ENCODE measurements at regions not wholly inside any gene's neighbourhood (a gene's known extent, or its start where the extent isn't known, plus 50 kb on each side); places are given as distances from the start of the nearest gene placed in this dataset.
A peak's percentile ranks its signal among the peaks of the same experiment; 100 is the strongest.

DNA sequence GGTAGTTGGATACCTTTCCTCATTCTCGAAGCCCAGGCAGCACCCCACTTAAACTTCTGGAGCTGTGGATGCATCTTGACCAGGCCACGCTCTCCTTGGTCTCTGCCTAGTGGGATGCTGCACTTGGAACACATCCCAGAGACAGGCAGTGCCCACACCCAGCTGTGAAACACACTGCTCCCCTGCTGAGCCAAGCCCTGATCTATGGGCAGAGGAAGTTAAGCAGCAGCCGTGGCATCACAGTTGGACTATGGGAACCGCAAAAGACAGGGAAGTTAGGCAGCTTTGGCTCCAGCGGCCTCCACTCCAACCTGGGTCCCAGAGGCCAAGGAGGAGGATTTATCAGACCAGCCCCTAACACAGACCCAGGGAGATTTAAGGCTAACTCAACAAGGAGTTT lies 284.8 kb upstream of the CCL2 start:
- Mint-ChIP-seq H3K27ac (ENCODE audit: unreplicated experiment) (no peak overlapping the region), H3K27me3 (ENCODE audit: unreplicated experiment) (peaks cover 5% of the 10 kb centered on the region), H3K4me3 (ENCODE audit: unreplicated experiment) (no peak overlapping the region), H3K36me3 (ENCODE audit: unreplicated experiment) (peaks cover 2% of the 10 kb centered on the region), H3K9me3 (ENCODE audit: unreplicated experiment) (peaks cover 12% of the 10 kb centered on the region), H3K4me1 (ENCODE audit: low read depth, unreplicated experiment) (peaks cover 26% of the 10 kb centered on the region)
- no peak for DNase-seq
- TF ChIP-seq CTCF (IDR thresholded peaks at IDR 0.05; ENCODE audit: partially characterized antibody, unreplicated experiment), result no peak

GRCh38 chr17:33972763-33973162 lies 282.3 kb upstream of the CCL2 start:
- no peak for TF ChIP-seq CTCF (IDR thresholded peaks at IDR 0.05; ENCODE audit: partially characterized antibody, unreplicated experiment)
- Mint-ChIP-seq H3K27ac (ENCODE audit: unreplicated experiment) (no peak overlapping the region), H3K27me3 (ENCODE audit: unreplicated experiment) (peaks cover 5% of the 10 kb centered on the region), H3K9me3 (ENCODE audit: unreplicated experiment) (peaks cover 16% of the 10 kb centered on the region), H3K4me1 (ENCODE audit: low read depth, unreplicated experiment) (peaks cover 29% of the 10 kb centered on the region), H3K4me3 (ENCODE audit: unreplicated experiment) (no peak overlapping the region), H3K36me3 (ENCODE audit: unreplicated experiment) (peaks cover 8% of the 10 kb centered on the region)
- DNase-seq, result no peak

GRCh38 chr17:33973491-33973890 lies 281.6 kb upstream of the CCL2 start:
- no peak overlapping the region for H3K4me3 Mint-ChIP-seq (ENCODE audit: unreplicated experiment)
- H3K9me3 Mint-ChIP-seq (ENCODE audit: unreplicated experiment), result peaks cover 12% of the 10 kb centered on the region
- H3K4me1 Mint-ChIP-seq (ENCODE audit: low read depth, unreplicated experiment), result peaks cover 22% of the 10 kb centered on the region
- DNase-seq, result no peak
- no peak overlapping the region for H3K27ac Mint-ChIP-seq (ENCODE audit: unreplicated experiment)
- H3K36me3 Mint-ChIP-seq (ENCODE audit: unreplicated experiment), result peaks cover 9% of the 10 kb centered on the region
- no peak for TF ChIP-seq CTCF (IDR thresholded peaks at IDR 0.05; ENCODE audit: partially characterized antibody, unreplicated experiment)
- peaks cover 3% of the 10 kb centered on the region for H3K27me3 Mint-ChIP-seq (ENCODE audit: unreplicated experiment)

- H3K9me3 Mint-ChIP-seq (ENCODE audit: unreplicated experiment), result peaks cover 8% of the 10 kb centered on the region
- H3K4me1 Mint-ChIP-seq (ENCODE audit: low read depth, unreplicated experiment), result peaks cover 14% of the 10 kb centered on the region
- peaks cover 3% of the 10 kb centered on the region for H3K27me3 Mint-ChIP-seq (ENCODE audit: unreplicated experiment)
- H3K4me3 Mint-ChIP-seq (ENCODE audit: unreplicated experiment), result no peak overlapping the region
- TF ChIP-seq CTCF (IDR thresholded peaks at IDR 0.05; ENCODE audit: partially characterized antibody, unreplicated experiment), result no peak
- H3K36me3 Mint-ChIP-seq (ENCODE audit: unreplicated experiment), result peaks cover 11% of the 10 kb centered on the region
- no peak for DNase-seq
- H3K27ac Mint-ChIP-seq (ENCODE audit: unreplicated experiment), result no peak overlapping the region
Measured at GRCh38 chr17:33974276-33974675, 280.8 kb upstream of the CCL2 start.

- Mint-ChIP-seq H3K36me3 (ENCODE audit: unreplicated experiment) (peaks cover 11% of the 10 kb centered on the region), H3K27ac (ENCODE audit: unreplicated experiment) (no peak overlapping the region), H3K9me3 (ENCODE audit: unreplicated experiment) (peaks cover 14% of the 10 kb centered on the region), H3K4me1 (ENCODE audit: low read depth, unreplicated experiment) (peaks cover 12% of the 10 kb centered on the region), H3K4me3 (ENCODE audit: unreplicated experiment) (no peak overlapping the region), H3K27me3 (ENCODE audit: unreplicated experiment) (peaks cover 4% of the 10 kb centered on the region)
- no peak for TF ChIP-seq CTCF (IDR thresholded peaks at IDR 0.05; ENCODE audit: partially characterized antibody, unreplicated experiment)
- DNase-seq, result peak; percentile 42
Measured at GRCh38 chr17:33976831-33977230, 278.3 kb upstream of the CCL2 start.

Measured in glutamatergic neuron (in vitro differentiated cells).